Vagina (tissue), 2 donors: ENCODE measurements at regions not wholly inside any gene's neighbourhood (a gene's known extent, or its start where the extent isn't known, plus 50 kb on each side); places are given as distances from the start of the nearest gene placed in this dataset.

Experiments
- CTCF ChIP-seq, 3 experiments: fragments of 450-650 bp in 2 of 3; fragments of 200-600 bp in 1 of 3; sonication (generic) in 1 of 3; IDR thresholded peaks; one replicate each; pipeline ENCODE4 v1.5.1; 2017 to 2019; ENCODE audit warnings: antibody characterized with exemption in 3 of 3, mild to moderate bottlenecking in 2 of 3, moderate library complexity in 2 of 3
- POLR2A ChIP-seq, 2 donors: fragments of 450-650 bp; IDR thresholded peaks; one replicate each; pipeline ENCODE4 v1.6.1; 2017; ENCODE audit warnings: antibody characterized with exemption in 2 of 2, mild to moderate bottlenecking in 2 of 2, moderate library complexity in 2 of 2

- TF ChIP-seq CTCF (IDR thresholded peaks at IDR 0.05) = no peak
- no peak for TF ChIP-seq POLR2A (IDR thresholded peaks at IDR 0.05)
These were observed 137.6 kb upstream of the SVIL start for GRCh38 chr10:29772403-29772802.
